HEK293T (cell line): ENCODE measurements at regions not wholly inside any gene's neighbourhood (a gene's known extent, or its start where the extent isn't known, plus 50 kb on each side); places are given as distances from the start of the nearest gene placed in this dataset.
"Not testable (repeated sequence)": the region's sequence is repeated elsewhere in the genome, so short reads cannot be mapped to it uniquely, and the experiment has no call there.

ENCODE experiments used
- CTCF ChIA-PET: fragments of 350-600 bp; formaldehyde crosslinking; extraction: SDS; loops from one replicate; lab custom pipeline; 2021; ENCODE audit warnings: antibody characterized with exemption, inconsistent platforms; lab: Yijun Ruan, JAX
- POLR2A ChIA-PET: fragments of 350-600 bp; formaldehyde crosslinking; extraction: SDS; loops from one replicate; lab custom pipeline; 2020; ENCODE audit warnings: antibody characterized with exemption, inconsistent platforms; lab: Yijun Ruan, JAX
- DNase-seq: peaks from one replicate; pipeline ENCODE4 v3.0.0; 2012; ENCODE audit warnings: mixed read lengths; ENCODE audit errors: extremely low spot score
- ARNT ChIP-seq: fragments of 450-650 bp; IDR thresholded peaks from 2 replicates; pipeline ENCODE4 v1.6.1; 2017; ENCODE audit warnings: mild to moderate bottlenecking
- BHLHE40 ChIP-seq: fragments of 450-650 bp; IDR thresholded peaks from 2 replicates; pipeline ENCODE4 v1.6.1; 2016; ENCODE audit warnings: mild to moderate bottlenecking, moderate library complexity, borderline replicate concordance
- CTBP1 ChIP-seq: fragments of 450-650 bp; IDR thresholded peaks from 2 replicates; pipeline ENCODE4 v1.6.1; 2016; ENCODE audit warnings: borderline replicate concordance
- ELF4 ChIP-seq: fragments of 450-650 bp; IDR thresholded peaks from 2 replicates; pipeline ENCODE4 v1.6.1; 2017; ENCODE audit warnings: antibody characterized with exemption
- FOXA1 ChIP-seq: fragments of 450-650 bp; IDR thresholded peaks from 2 replicates; pipeline ENCODE4 v1.6.1; 2016; ENCODE audit warnings: mild to moderate bottlenecking
- FOXK2 ChIP-seq: fragments of 450-650 bp; IDR thresholded peaks from 2 replicates; pipeline ENCODE4 v1.6.1; 2016; ENCODE audit warnings: mild to moderate bottlenecking
- FOXM1 ChIP-seq: fragments of 450-650 bp; IDR thresholded peaks from 2 replicates; pipeline ENCODE4 v1.6.1; 2017; ENCODE audit warnings: mild to moderate bottlenecking, borderline replicate concordance
- HDGF ChIP-seq: fragments of 450-650 bp; IDR thresholded peaks from 2 replicates; pipeline ENCODE4 v1.6.1; 2017; ENCODE audit warnings: antibody characterized with exemption, borderline replicate concordance
- L3MBTL2 ChIP-seq: fragments of 450-650 bp; conservative IDR thresholded peaks from 2 replicates; pipeline ENCODE4 v1.6.1; 2016; ENCODE audit warnings: mild to moderate bottlenecking
- NFRKB ChIP-seq: fragments of 450-650 bp; IDR thresholded peaks from 2 replicates; pipeline ENCODE4 v1.6.1; 2016; ENCODE audit warnings: mild to moderate bottlenecking, moderate library complexity
- SP1 ChIP-seq: fragments of 450-650 bp; IDR thresholded peaks from 2 replicates; pipeline ENCODE4 v1.6.1; 2017
- SUZ12 ChIP-seq: fragments of 450-650 bp; IDR thresholded peaks from 2 replicates; pipeline ENCODE4 v1.6.1; 2016; ENCODE audit warnings: mild to moderate bottlenecking
- TARDBP ChIP-seq: fragments of 450-650 bp; IDR thresholded peaks from 2 replicates; pipeline ENCODE4 v1.6.1; 2016
- ZNF384 ChIP-seq: fragments of 450-650 bp; IDR thresholded peaks from 2 replicates; pipeline ENCODE4 v1.6.1; 2016
- TF ChIP-seq, protein P1 (sequence below): fragments of 450-650 bp; IDR thresholded peaks from 2 replicates; pipeline ENCODE4 v1.6.1; 2016

DNA sequence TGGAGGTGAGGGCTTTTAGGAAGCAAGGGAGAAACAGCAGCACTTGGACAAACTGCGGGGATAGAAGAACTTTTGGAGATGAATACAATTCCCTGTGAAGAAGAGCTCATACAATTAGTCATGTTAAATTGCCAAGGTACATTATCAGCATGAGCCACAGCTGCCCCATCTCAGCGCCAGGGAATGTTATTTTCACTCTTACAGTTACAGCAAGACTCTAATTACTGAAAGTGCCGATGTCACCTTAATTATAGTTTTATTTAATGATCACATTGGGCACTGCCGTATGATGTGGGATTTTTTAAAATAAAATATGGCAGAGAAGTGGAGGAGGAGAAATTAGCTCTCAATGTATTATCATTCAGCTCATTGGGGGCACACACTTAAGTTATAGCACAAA lies 144.8 kb upstream of the MON1B start:
- DNase-seq: no peak
- no peak for TF ChIP-seq BHLHE40
- TF ChIP-seq FOXM1: no peak
- TF ChIP-seq ZNF384: no peak
- TF ChIP-seq L3MBTL2: no peak
- ChIA-PET CTCF (no interaction called here), POLR2A (no interaction called here)

DNA sequence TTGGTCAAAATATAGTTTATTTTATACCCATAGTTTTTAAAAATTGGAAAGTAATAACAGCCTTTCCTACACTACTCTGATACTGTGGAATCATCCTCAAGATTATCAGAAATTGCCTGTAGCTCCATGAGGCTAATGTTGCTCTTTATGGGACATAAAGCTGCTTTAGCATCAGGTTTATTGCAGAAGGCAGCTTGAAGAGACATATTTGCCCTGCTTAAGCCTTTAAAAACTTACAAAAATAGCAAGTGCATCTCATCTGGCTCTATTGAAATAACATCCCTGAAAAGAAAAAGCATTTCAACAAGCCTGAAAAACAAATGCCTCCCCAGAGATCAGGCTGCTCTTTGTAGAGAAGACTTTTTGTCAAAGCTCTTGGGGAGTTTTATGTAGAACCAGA lies 142.9 kb upstream of the MON1B start:
- POLR2A ChIA-PET: no interaction called here
- TF ChIP-seq, protein P1, sequence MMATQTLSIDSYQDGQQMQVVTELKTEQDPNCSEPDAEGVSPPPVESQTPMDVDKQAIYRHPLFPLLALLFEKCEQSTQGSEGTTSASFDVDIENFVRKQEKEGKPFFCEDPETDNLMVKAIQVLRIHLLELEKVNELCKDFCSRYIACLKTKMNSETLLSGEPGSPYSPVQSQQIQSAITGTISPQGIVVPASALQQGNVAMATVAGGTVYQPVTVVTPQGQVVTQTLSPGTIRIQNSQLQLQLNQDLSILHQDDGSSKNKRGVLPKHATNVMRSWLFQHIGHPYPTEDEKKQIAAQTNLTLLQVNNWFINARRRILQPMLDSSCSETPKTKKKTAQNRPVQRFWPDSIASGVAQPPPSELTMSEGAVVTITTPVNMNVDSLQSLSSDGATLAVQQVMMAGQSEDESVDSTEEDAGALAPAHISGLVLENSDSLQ: no peak
- TF ChIP-seq ARNT (no peak), SP1 (no peak), NFRKB (no peak), FOXK2 (no peak), FOXA1 (no peak)
- no peak for DNase-seq
- CTCF ChIA-PET: no interaction called here

DNA sequence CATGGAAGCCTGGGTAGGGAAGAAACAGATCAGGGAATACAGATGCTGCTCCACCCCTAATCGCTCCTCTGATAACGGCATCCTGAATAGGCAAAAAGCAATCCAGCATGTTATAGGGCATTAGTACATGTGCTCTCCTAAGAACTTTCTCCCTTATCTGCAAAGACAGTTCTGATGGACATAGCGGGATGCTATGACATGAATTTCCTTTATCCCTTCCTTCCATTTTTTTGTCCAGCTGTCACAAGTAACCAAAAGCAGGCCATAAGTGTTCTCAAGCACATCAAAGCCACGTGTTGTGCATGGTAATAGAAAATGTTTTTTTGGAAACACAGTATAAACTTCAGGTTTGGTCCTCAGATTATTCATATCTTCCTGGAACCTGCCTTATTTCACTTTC lies 141.4 kb upstream of the MON1B start:
- ChIA-PET POLR2A (no interaction called here), CTCF (no interaction called here)
- no peak for TF ChIP-seq ZNF384
- no peak for TF ChIP-seq SP1
- no peak for TF ChIP-seq FOXK2
- no peak for TF ChIP-seq L3MBTL2
- TF ChIP-seq, protein P1: no peak
- TF ChIP-seq TARDBP: no peak
- TF ChIP-seq NFRKB: no peak
- no peak for TF ChIP-seq FOXM1
- no peak for TF ChIP-seq ARNT
- TF ChIP-seq FOXA1: no peak
- TF ChIP-seq BHLHE40: no peak
- TF ChIP-seq HDGF: no peak
- DNase-seq: no peak

GRCh38 chr16:77056597-77056996 lies 134.4 kb upstream of the MON1B start:
- CTCF ChIA-PET, DNase-seq, POLR2A ChIA-PET: not testable (repeated sequence)

DNA sequence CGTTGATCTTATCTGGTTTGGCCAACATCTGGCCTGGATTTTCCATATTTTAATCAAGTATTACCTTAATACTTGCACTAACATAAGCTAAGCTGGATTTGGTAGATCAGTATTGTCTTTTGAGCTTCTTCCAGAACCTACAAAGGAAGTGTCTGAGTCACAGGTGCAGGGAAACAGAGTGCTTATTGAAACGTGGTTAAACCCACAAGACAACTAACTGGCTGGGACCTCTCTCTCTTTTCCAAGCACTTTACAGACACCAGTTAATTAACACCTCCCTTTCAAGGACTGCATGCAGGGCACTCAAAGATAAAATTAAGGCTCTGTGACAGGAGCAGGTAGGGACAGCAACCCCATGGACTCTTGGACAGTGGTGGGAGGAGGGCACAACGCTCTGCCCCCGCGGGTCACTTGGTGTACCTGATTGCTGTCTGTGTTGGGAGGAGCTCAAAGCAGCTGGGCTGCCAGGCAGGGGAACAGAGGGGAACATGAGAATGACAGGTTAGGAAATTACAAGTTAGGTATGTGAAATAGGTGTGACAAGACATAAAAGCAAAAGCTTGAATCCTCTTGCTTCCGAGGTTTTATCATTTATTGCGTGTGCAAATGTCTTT lies 133.7 kb upstream of the MON1B start:
- no peak for DNase-seq
- ChIA-PET CTCF (no interaction called here), POLR2A (no interaction called here)
- TF ChIP-seq L3MBTL2 (no peak), NFRKB (no peak), ARNT (no peak), SP1 (no peak), ELF4 (no peak), FOXM1 (no peak), FOXA1 (no peak)
- TF ChIP-seq, protein P1: no peak

DNA sequence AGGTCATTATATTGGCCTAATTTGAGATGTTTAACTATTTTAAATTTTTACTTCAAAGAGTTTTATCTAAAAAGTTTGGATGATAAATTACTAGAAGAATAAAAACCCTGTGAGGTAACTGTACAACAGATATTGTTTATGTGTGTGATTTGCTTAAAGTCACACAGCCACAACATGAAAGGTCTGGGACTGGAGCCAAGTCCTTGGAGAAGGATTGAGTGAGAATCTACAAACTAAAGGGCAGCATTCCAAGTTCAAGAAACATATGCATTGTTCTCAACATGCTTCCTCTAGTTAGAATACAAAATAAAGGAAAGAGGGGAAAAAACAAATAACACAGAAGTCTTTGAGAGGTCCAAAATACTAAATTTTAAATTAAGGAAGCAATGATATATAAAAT lies 131.5 kb upstream of the MON1B start:
- DNase-seq: no peak
- TF ChIP-seq FOXA1: no peak
- no peak for TF ChIP-seq SP1
- no peak for TF ChIP-seq FOXK2
- no peak for TF ChIP-seq FOXM1
- TF ChIP-seq SUZ12: no peak
- TF ChIP-seq, protein P1: no peak
- no peak for TF ChIP-seq CTBP1
- POLR2A ChIA-PET: no interaction called here

GRCh38 chr16:77060614-77061013 lies 130.4 kb upstream of the MON1B start:
- DNase-seq: no peak
- TF ChIP-seq, protein P1: no peak
- no peak for TF ChIP-seq FOXM1
- POLR2A ChIA-PET: no interaction called here
- CTCF ChIA-PET: no interaction called here

More for the DNA sequence above, 131.5 kb upstream of the MON1B start:
- CTCF ChIA-PET: no interaction called here
